GM10248 (cell line): ENCODE measurements at regions not wholly inside any gene's neighbourhood (a gene's known extent, or its start where the extent isn't known, plus 50 kb on each side); places are given as distances from the start of the nearest gene placed in this dataset.
"Not testable (repeated sequence)": the region's sequence is repeated elsewhere in the genome, so short reads cannot be mapped to it uniquely, and the experiment has no call there.

ENCODE experiments used
- CTCF ChIA-PET: fragments of 300-600 bp; sonication (Branson Sonifier 250); formaldehyde crosslinking; extraction: SDS; loops from one replicate; lab custom pipeline; 2021; ENCODE audit warnings: antibody characterized with exemption; lab: Yijun Ruan, JAX
- POLR2A ChIA-PET: fragments of 350-650 bp; sonication (Branson Sonifier 250); formaldehyde crosslinking; extraction: SDS; loops from one replicate; lab custom pipeline; 2020; ENCODE audit warnings: antibody characterized with exemption; lab: Yijun Ruan, JAX
- DNase-seq: peaks from one replicate; pipeline ENCODE4 v3.0.0; 2012; ENCODE audit errors: extremely low spot score
- TF ChIP-seq, protein P1 (sequence below): IDR thresholded peaks from 2 replicates; pipeline ENCODE4 v1.5.1; 2012; ENCODE audit warnings: mild to moderate bottlenecking, low read depth; ENCODE audit errors: extremely low read depth, missing control alignments, control extremely low read depth

DNA sequence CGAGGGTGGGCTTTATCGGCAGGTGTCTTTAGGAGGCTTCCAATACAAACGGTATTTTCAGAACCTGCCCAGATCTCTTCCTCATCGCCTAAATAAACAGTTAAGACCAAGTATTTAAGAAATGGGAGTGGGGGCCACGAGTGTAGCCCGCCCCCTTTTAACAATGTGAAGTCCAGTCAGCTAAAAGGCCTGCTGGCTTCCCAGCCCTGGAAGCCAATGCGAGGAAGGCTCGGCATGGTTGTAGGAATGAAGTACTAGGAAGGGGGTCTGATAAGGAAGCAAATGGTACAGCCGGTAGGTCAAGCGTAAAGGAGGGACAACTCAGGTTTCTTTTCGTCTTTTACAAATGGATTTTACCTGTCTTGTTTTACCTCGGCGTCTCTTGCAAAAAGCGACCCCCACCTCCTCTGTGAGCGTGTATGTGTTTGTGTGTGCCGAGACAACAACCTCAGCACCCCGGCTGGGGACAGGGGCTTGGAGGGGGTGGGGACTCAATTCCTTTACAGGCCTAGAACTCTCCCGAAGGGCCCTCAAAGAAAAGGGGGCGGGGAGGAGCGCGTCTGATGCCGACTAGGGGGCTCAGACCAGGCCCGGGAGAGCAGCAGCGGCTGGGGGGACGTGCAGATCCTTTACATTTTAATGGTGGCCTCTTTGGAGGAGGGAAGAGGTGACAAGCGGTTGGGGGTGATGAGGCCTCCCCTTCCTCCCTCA, 147.6 kb downstream of the GPR85 start:
- ChIA-PET CTCF (interaction anchor here (1.1 to 1.8 kb wide), 4 partner anchors 19 to 72 kb away, joined by 3 to 5 read pairs (median 4); no protein-coding TSS in a partner anchor), POLR2A (interaction anchor here (0.7 to 1.5 kb wide), 3 partner anchors 84 to 488 kb away, joined by 3 to 18 read pairs (median 3); partner anchors contain the start of gene IFRD1)
- TF ChIP-seq, protein P1, sequence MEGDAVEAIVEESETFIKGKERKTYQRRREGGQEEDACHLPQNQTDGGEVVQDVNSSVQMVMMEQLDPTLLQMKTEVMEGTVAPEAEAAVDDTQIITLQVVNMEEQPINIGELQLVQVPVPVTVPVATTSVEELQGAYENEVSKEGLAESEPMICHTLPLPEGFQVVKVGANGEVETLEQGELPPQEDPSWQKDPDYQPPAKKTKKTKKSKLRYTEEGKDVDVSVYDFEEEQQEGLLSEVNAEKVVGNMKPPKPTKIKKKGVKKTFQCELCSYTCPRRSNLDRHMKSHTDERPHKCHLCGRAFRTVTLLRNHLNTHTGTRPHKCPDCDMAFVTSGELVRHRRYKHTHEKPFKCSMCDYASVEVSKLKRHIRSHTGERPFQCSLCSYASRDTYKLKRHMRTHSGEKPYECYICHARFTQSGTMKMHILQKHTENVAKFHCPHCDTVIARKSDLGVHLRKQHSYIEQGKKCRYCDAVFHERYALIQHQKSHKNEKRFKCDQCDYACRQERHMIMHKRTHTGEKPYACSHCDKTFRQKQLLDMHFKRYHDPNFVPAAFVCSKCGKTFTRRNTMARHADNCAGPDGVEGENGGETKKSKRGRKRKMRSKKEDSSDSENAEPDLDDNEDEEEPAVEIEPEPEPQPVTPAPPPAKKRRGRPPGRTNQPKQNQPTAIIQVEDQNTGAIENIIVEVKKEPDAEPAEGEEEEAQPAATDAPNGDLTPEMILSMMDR, result no peak
- peak; percentile 28 for DNase-seq

DNA sequence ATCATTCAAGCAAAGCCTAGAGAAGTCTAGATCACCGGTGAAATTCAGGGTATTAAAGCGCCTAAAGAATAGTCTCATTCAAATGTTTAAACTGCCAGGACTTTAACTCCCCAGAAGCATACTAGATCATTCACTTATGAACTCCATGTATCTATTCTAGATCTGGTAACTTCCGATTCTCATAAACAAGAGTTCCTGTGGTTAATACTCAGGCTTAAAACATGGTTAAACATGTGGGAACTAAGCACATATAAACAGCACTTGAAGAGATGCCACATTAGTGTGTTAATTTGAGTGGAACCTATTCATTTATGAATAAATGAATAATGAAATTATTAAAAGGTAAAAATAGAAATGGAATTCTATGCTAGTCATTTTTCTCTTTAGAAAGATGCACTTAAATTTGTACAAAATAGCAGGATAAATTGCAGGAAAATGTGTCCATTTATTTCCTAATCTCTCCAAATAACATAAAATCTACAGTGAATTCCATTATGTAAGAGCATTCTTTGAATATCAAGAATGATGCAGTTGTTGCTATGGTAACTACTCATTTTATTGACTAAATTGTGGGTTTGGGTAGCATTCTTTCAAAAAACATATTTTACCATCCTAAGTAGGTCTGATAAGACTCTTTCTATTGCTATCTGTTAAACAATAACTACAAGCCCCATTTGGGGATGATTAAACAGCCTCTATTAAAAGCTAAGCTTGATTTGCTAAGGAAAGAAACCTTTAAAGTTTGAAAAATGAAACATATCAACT, 147.6 kb upstream of the TMEM168 start:
- ChIA-PET CTCF (interaction anchor here (1.2 to 1.8 kb wide), 2 partner anchors 11 to 39 kb away, joined by 3 to 4 read pairs; no protein-coding TSS in a partner anchor), POLR2A (interaction anchor here (0.6 kb wide), 1 partner anchor 347 kb away, joined by 5 read pairs; no protein-coding TSS in a partner anchor)
- TF ChIP-seq, protein P1, result no peak
- no peak for DNase-seq

DNA sequence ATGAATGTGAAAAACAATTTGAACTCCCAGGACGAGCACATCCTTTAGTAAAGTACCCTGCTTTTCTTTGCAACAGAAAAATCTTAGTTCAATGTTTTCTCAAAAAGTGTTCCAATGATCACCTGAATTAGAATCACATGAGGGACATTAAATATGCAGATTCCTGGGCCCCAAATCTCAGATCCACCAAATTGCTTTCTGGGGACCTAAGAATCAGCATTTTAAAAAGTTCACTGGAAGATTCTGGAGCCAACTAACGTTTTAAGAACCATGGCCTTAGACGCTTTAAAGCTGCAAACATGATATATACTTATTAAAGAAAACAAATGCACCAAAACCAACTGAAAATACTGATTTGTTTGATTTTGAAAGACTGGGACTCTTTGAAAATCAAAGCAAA, 143.4 kb upstream of the TMEM168 start:
- TF ChIP-seq, protein P1, result no peak
- POLR2A ChIA-PET, result no interaction called here
- no peak for DNase-seq
- CTCF ChIA-PET, result interaction anchor here (1.4 kb wide), 1 partner anchor 22 kb away, joined by 4 read pairs; no protein-coding TSS in a partner anchor

DNA sequence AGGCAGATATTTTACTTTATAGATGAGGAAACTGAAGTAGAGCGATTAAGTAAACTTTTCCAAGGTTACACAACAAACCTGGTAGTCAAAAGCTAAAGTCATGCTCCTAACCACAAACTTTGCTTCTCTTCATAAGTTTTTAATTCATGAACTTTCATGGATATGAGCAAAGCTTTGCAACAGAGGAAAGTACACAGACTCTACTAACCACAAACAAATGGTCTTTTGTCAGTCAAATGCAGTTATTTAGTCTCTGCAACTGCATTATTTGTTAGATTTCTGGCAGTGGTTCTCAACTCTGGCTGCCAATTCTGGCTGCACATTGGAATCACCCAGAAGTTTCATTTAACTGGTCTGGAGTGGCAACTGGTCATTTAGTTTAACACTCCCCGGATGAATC, 140.6 kb upstream of the TMEM168 start:
- TF ChIP-seq, protein P1, result no peak
- CTCF ChIA-PET, result interaction anchor here (1.5 kb wide), 1 partner anchor 32 kb away, joined by 6 read pairs; no protein-coding TSS in a partner anchor
- POLR2A ChIA-PET, result no interaction called here
- DNase-seq, result no peak

DNA sequence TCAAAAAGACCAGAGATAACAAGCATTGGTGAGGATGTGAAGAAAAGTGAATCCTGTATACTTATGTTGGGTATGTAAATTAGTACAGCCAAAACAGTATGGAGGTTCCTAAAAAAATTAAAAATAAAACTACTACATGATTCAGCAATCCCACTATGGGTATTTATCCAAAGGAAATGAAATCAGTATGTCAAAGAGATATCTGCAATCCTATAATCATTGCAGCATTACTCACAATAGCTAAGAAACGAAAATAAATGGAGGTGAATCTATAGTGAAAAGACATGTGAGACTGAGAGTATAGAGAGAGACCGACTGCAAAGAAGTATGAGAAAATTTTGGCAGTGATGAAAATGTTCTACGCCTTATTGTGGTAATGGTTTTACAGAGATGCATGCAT, 139.2 kb upstream of the TMEM168 start:
- CTCF ChIA-PET, result interaction anchor here (1.4 to 1.5 kb wide), 2 partner anchors 30 kb away, joined by 3 to 6 read pairs; no protein-coding TSS in a partner anchor
- TF ChIP-seq, protein P1, result no peak
- DNase-seq, result no peak
- POLR2A ChIA-PET, result no interaction called here

DNA sequence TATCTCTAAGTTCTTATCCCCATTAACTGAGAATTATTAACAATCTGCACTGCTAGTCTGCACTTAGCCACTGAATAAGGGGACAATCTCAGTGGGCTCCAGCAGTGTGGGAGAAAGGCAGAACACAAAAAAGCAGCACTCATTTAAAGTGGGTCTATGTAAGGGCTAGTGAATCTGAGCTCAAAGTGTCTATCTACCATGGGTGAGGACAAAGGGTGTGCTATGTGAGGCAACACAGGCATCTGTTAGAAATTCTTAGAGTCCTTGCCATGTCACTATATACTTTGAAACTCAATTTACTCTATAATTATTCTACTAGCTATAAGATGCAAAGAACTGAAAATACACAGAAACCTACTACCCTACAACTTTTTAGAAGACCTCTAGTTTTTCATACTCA, 135.8 kb upstream of the TMEM168 start:
- ChIA-PET POLR2A (interaction anchor here (0.7 kb wide), 1 partner anchor 476 kb away, joined by 3 read pairs; the partner anchor contains the start of gene IFRD1), CTCF (interaction anchor here (1.2 to 1.4 kb wide), 2 partner anchors 8 to 11 kb away, joined by 4 read pairs; no protein-coding TSS in a partner anchor)
- TF ChIP-seq, protein P1, result no peak
- no peak for DNase-seq

DNA sequence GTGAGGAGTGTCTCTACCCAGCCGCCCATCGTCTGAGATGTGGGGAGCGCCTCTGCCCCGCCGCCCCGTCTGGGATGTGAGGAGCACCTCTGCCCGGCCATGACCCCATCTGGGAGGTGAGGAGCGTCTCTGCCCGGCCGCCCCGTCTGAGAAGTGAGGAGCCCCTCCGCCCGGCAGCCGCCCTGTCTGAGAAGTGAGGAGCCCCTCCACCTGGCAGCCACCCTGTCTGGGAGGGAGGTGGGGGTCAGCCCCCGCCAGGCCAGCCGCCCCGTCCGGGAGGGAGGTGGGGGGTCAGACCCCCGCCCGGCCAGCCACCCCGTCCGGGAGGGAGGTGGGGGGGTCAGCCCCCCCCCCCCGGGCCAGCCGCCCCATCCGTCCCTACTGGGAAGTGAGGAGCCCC, 132.4 kb upstream of the TMEM168 start:
- DNase-seq, POLR2A ChIA-PET, CTCF ChIA-PET: not testable (repeated sequence)

DNA sequence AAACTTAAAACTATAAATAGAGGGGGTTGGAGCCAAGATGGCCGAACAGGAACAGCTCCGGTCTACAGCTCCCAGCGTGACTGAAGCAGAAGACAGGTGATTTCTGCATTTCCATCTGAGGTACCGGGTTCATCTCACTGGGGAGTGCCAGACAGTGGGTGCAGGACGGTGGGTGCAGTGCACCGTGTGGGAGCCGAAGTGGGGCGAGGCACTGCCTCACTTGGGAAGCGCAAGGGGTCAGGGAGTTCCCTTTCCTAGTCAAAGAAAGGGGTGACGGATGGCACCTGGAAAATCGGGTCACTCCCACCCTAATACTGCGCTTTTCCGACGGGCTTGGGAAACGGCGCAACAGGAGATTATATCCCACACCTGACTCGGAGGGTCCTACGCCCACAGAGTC, 126.2 kb upstream of the TMEM168 start:
- POLR2A ChIA-PET, DNase-seq: not testable (repeated sequence)
- CTCF ChIA-PET, result interaction anchor here (1.2 kb wide), 1 partner anchor 114 kb away, joined by 3 read pairs; no protein-coding TSS in a partner anchor
